ENCODE measurements at regions not wholly inside any gene's neighbourhood (a gene's known extent, or its start where the extent isn't known, plus 50 kb on each side); places are given as distances from the start of the nearest gene placed in this dataset.

GRCh38 chr17:71516149-71516548, 604.7 kb upstream of the SOX9 start:
- Histone ChIP-seq H3K9me3 (ENCODE audit: insufficient read depth, low read depth) (no peaks in the 10 kb centered on the region), H3F3A (ENCODE audit: insufficient read depth, low read depth) (no peaks in the 10 kb centered on the region), H3K27ac (no peak overlapping the region), H3K4me3 (no peak overlapping the region), H3K4me1 (replicated peaks; ENCODE audit: insufficient read depth) (no peaks in the 10 kb centered on the region), H3K9me2 (ENCODE audit: insufficient read depth) (no peaks in the 10 kb centered on the region), H2AFZ (no peak overlapping the region), H4K20me1 (ENCODE audit: insufficient read depth) (no peaks in the 10 kb centered on the region), H3K4me2 (no peak overlapping the region), H3K36me3 (ENCODE audit: low read depth) (no peaks in the 10 kb centered on the region), H3K27me3 (ENCODE audit: insufficient read depth, low read depth) (no peaks in the 10 kb centered on the region), H3K79me2 (ENCODE audit: low read depth) (no peaks in the 10 kb centered on the region)
- POLR2A ChIA-PET (ENCODE audit: unreplicated experiment) = interaction anchor here (0.6 kb wide), 1 partner anchor 156 kb away, joined by 15 read pairs; no protein-coding TSS in a partner anchor
- TF ChIP-seq EZH2 (IDR thresholded peaks at IDR 0.05; ENCODE audit: low read depth) (no peak), CTCF (conservative IDR thresholded peaks at IDR 0.05) (no peak)
- intact Hi-C loops (cut with micrococcal nuclease; ENCODE audit: unreplicated experiment) = no loop called here
- no TSS peak for BruUV-seq (replicated peaks)
- CTCF ChIA-PET = interaction anchor here (0.7 kb wide), 1 partner anchor 210 kb away, joined by 4 read pairs; no protein-coding TSS in a partner anchor
- DNase-seq = no peak

- BruUV-seq (replicated peaks) = no TSS peak
These were observed 601.5 kb upstream of the SOX9 start for GRCh38 chr17:71519285-71519684.

DNA sequence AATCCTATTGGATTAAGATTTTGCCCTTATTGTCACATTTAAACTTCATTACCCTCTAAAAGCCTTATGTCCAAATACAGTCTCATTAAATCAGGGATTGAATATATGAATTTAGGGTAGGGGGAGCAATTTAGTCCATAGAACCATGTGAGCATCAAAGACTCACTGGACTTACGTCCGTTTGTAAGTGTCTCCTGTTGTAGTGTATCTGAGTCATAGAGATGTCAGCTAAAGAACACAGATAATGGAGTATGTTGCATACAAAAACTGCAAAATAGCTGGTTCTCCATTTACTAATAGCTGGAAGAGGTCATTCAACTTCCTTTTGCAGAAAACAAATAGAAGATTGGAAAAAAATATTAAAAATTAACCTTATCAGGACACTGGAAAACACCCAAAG, 599.1 kb upstream of the SOX9 start:
- Histone ChIP-seq H3K9me2 (ENCODE audit: insufficient read depth) (no peaks in the 10 kb centered on the region), H3K9me3 (ENCODE audit: insufficient read depth, low read depth) (no peaks in the 10 kb centered on the region), H3K4me3 (no peak overlapping the region), H3K79me2 (ENCODE audit: low read depth) (no peaks in the 10 kb centered on the region), H3K36me3 (ENCODE audit: low read depth) (no peaks in the 10 kb centered on the region), H3K4me2 (no peak overlapping the region), H3K27me3 (ENCODE audit: insufficient read depth, low read depth) (no peaks in the 10 kb centered on the region), H2AFZ (no peak overlapping the region), H3F3A (ENCODE audit: insufficient read depth, low read depth) (no peaks in the 10 kb centered on the region), H4K20me1 (ENCODE audit: insufficient read depth) (no peaks in the 10 kb centered on the region), H3K27ac (no peak overlapping the region), H3K4me1 (replicated peaks; ENCODE audit: insufficient read depth) (no peaks in the 10 kb centered on the region)
- ChIA-PET POLR2A (ENCODE audit: unreplicated experiment) (no interaction called here), CTCF (no interaction called here)
- no peak for DNase-seq
- no TSS peak for BruUV-seq (replicated peaks)
- TF ChIP-seq EZH2 (IDR thresholded peaks at IDR 0.05; ENCODE audit: low read depth) (no peak), CTCF (conservative IDR thresholded peaks at IDR 0.05) (no peak)
- intact Hi-C loops (cut with micrococcal nuclease; ENCODE audit: unreplicated experiment) = no loop called here

More at GRCh38 chr17:71519285-71519684, 601.5 kb upstream of the SOX9 start:
- intact Hi-C loops (cut with micrococcal nuclease; ENCODE audit: unreplicated experiment) = no loop called here
- CTCF ChIA-PET = no interaction called here
- TF ChIP-seq EZH2 (IDR thresholded peaks at IDR 0.05; ENCODE audit: low read depth) (no peak), CTCF (conservative IDR thresholded peaks at IDR 0.05) (no peak)
- Histone ChIP-seq H4K20me1 (ENCODE audit: insufficient read depth) (no peaks in the 10 kb centered on the region), H3K4me1 (replicated peaks; ENCODE audit: insufficient read depth) (no peaks in the 10 kb centered on the region), H3K27ac (no peak overlapping the region), H3K9me3 (ENCODE audit: insufficient read depth, low read depth) (no peaks in the 10 kb centered on the region), H3F3A (ENCODE audit: insufficient read depth, low read depth) (no peaks in the 10 kb centered on the region), H3K4me2 (no peak overlapping the region), H3K79me2 (ENCODE audit: low read depth) (no peaks in the 10 kb centered on the region), H2AFZ (no peak overlapping the region), H3K36me3 (ENCODE audit: low read depth) (no peaks in the 10 kb centered on the region), H3K9me2 (ENCODE audit: insufficient read depth) (no peaks in the 10 kb centered on the region), H3K4me3 (no peak overlapping the region), H3K27me3 (ENCODE audit: insufficient read depth, low read depth) (no peaks in the 10 kb centered on the region)
- POLR2A ChIA-PET (ENCODE audit: unreplicated experiment) = no interaction called here
- DNase-seq = peak in 1 of 2 experiments; percentile 50

Data from PC-9 (cell line).